Esophagus muscularis mucosa (tissue), 3 donors: ENCODE measurements at regions not wholly inside any gene's neighbourhood (a gene's known extent, or its start where the extent isn't known, plus 50 kb on each side); places are given as distances from the start of the nearest gene placed in this dataset.

Experiments used
- CTCF ChIP-seq, 3 experiments: fragments of 200-600 bp in 2 of 3; fragments of 450-650 bp in 1 of 3; sonication (generic) in 2 of 3; IDR thresholded peaks; one replicate each; pipeline ENCODE4 v1.5.1; 2017 to 2019; ENCODE audit warnings: antibody characterized with exemption in 3 of 3, mild to moderate bottlenecking in 2 of 3, moderate library complexity in 1 of 3
- POLR2A ChIP-seq: fragments of 450-650 bp; IDR thresholded peaks from one replicate; pipeline ENCODE4 v1.6.1; 2017; ENCODE audit warnings: antibody characterized with exemption, moderate library complexity, mild to moderate bottlenecking, low read depth
- POLR2AphosphoS5 ChIP-seq, 2 donors: sonication (generic); formaldehyde crosslinking; IDR thresholded peaks; one replicate each; pipeline ENCODE4 v1.6.1; 2017; ENCODE audit warnings: antibody characterized with exemption in 2 of 2

GRCh38 chr17:33595828-33596227, 302.7 kb upstream of the ASIC2 start:
- TF ChIP-seq CTCF (IDR thresholded peaks at IDR 0.05) (no peak), POLR2AphosphoS5 (IDR thresholded peaks at IDR 0.05) (no peak), POLR2A (no peak)
